ENCODE measurements at regions not wholly inside any gene's neighbourhood (a gene's known extent, or its start where the extent isn't known, plus 50 kb on each side); places are given as distances from the start of the nearest gene placed in this dataset.

DNA sequence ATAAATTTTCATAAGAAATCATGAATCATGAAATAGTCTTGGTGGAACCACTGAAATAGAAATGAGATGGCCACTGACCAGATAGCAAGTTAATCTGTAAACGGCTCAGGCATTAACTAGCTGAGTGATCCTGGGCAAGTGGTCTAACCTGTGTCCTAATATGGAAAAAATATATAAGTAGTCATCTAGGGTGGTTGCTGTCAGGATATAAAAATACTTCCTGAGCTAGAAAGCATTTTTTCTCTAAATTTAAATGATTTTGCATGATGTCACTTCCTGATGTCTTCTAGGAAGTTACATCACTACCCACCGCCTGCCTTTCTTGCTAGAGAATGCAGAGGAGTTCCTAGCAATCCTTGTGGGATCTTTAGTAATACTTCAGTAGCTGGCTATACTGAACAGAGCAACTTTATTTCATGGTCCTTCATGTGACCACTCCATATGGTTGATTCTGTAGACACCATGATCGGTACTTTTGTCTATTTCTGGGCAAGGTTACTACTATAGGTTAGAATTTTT is 228.1 kb upstream of the CEP162 start:
- in situ Hi-C loops (cut with MboI), result no loop called here
- no peak overlapping the region for H3K9ac ChIP-seq (ENCODE audit: insufficient read depth in 1 of 2, low read depth in 2 of 2, low read length in 2 of 2)
- TF ChIP-seq ZC3H11A (IDR thresholded peaks at IDR 0.05; ENCODE audit: low read depth, low read length) (no peak), SMAD2 (IDR thresholded peaks at IDR 0.05; ENCODE audit: low read depth, low read length) (no peak), GABPA (tag; conservative IDR thresholded peaks at IDR 0.05; ENCODE audit: low read depth) (peak; percentile 52; the same call in 1 of the 2 replicates)
- TF ChIP-seq, protein P1, sequence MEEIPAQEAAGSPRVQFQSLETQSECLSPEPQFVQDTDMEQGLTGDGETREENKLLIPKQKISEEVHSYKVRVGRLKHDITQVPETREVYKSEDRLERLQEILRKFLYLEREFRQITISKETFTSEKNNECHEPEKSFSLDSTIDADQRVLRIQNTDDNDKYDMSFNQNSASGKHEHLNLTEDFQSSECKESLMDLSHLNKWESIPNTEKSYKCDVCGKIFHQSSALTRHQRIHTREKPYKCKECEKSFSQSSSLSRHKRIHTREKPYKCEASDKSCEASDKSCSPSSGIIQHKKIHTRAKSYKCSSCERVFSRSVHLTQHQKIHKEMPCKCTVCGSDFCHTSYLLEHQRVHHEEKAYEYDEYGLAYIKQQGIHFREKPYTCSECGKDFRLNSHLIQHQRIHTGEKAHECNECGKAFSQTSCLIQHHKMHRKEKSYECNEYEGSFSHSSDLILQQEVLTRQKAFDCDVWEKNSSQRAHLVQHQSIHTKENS (CRISPR knock-in tag; IDR thresholded peaks at IDR 0.05), result no peak
- TF ChIP-seq, protein P2, sequence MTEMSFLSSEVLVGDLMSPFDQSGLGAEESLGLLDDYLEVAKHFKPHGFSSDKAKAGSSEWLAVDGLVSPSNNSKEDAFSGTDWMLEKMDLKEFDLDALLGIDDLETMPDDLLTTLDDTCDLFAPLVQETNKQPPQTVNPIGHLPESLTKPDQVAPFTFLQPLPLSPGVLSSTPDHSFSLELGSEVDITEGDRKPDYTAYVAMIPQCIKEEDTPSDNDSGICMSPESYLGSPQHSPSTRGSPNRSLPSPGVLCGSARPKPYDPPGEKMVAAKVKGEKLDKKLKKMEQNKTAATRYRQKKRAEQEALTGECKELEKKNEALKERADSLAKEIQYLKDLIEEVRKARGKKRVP (CRISPR knock-in tag; IDR thresholded peaks at IDR 0.05), result no peak
- TF ChIP-seq, protein P3, sequence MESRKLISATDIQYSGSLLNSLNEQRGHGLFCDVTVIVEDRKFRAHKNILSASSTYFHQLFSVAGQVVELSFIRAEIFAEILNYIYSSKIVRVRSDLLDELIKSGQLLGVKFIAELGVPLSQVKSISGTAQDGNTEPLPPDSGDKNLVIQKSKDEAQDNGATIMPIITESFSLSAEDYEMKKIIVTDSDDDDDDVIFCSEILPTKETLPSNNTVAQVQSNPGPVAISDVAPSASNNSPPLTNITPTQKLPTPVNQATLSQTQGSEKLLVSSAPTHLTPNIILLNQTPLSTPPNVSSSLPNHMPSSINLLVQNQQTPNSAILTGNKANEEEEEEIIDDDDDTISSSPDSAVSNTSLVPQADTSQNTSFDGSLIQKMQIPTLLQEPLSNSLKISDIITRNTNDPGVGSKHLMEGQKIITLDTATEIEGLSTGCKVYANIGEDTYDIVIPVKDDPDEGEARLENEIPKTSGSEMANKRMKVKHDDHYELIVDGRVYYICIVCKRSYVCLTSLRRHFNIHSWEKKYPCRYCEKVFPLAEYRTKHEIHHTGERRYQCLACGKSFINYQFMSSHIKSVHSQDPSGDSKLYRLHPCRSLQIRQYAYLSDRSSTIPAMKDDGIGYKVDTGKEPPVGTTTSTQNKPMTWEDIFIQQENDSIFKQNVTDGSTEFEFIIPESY (CRISPR knock-in tag; IDR thresholded peaks at IDR 0.05), result no peak
- TF ChIP-seq, protein P4, sequence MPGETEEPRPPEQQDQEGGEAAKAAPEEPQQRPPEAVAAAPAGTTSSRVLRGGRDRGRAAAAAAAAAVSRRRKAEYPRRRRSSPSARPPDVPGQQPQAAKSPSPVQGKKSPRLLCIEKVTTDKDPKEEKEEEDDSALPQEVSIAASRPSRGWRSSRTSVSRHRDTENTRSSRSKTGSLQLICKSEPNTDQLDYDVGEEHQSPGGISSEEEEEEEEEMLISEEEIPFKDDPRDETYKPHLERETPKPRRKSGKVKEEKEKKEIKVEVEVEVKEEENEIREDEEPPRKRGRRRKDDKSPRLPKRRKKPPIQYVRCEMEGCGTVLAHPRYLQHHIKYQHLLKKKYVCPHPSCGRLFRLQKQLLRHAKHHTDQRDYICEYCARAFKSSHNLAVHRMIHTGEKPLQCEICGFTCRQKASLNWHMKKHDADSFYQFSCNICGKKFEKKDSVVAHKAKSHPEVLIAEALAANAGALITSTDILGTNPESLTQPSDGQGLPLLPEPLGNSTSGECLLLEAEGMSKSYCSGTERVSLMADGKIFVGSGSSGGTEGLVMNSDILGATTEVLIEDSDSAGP (CRISPR knock-in tag; IDR thresholded peaks at IDR 0.05), result no peak

More for the DNA sequence above, 228.1 kb upstream of the CEP162 start:
- no peak overlapping the region for H3K4me3 ChIP-seq
- no peak overlapping the region; the same call in 1 of the 2 replicates for H2AFZ ChIP-seq (ENCODE audit: low read depth, low read length)
- FAIRE-seq (no peak), DNase-seq (ENCODE audit: extremely low read depth in 1 of 4, low spot score in 3 of 4) (no peak), ATAC-seq (0 out of 3 replicates have a peak, but pooled peaks have one; percentile 48)
- BruUV-seq (replicated peaks), result no TSS peak
- no peaks in the 10 kb centered on the region for H3K79me2 ChIP-seq (ENCODE audit: control insufficient read depth, insufficient read depth, low read length)
- no peaks in the 10 kb centered on the region for H3K4me1 ChIP-seq (replicated peaks in 1 of 2; ENCODE audit: control insufficient read depth in 2 of 2, insufficient read depth in 2 of 2, low read length in 2 of 2)
- 0% methylated on average over 3 of the region's 3 CpGs for WGBS (ENCODE audit: insufficient coverage, low coverage, missing lambda C conversion rate)
- no peak overlapping the region for H3K4me2 ChIP-seq (ENCODE audit: insufficient read depth, low read length)
- H3K27me3 ChIP-seq (ENCODE audit: control insufficient read depth in 2 of 2, insufficient read depth in 2 of 2, low read length in 2 of 2), result peaks cover 4 to 5% of the 10 kb centered on the region in 2 experiments; a peak in 2 of 5 replicates
- ChIA-PET POLR2A (no interaction called here), CTCF (ENCODE audit: low intra/inter-chr PET ratio) (no interaction called here)
- H3K9me3 ChIP-seq (replicated peaks; ENCODE audit: control insufficient read depth, insufficient read depth, low read depth, low read length), result no peaks in the 10 kb centered on the region
- intact Hi-C loops (cut with micrococcal nuclease), result no loop called here
- no peaks in the 10 kb centered on the region for H4K20me1 ChIP-seq (replicated peaks; ENCODE audit: control insufficient read depth, insufficient read depth, low read length)
- H3K36me3 ChIP-seq (ENCODE audit: control insufficient read depth, insufficient read depth, low read length), result no peaks in the 10 kb centered on the region
- no peaks in the 10 kb centered on the region for H3K9me1 ChIP-seq (ENCODE audit: control insufficient read depth, insufficient read depth, low read length)
- H3K27ac ChIP-seq (ENCODE audit: extremely low read depth, low read depth, low read length), result no peak overlapping the region

All from K562 (cell line).